GM18867 (cell line): ENCODE measurements at regions not wholly inside any gene's neighbourhood (a gene's known extent, or its start where the extent isn't known, plus 50 kb on each side); places are given as distances from the start of the nearest gene placed in this dataset.
"Not testable (repeated sequence)": the region's sequence is repeated elsewhere in the genome, so short reads cannot be mapped to it uniquely, and the experiment has no call there.

Experiments
- ATAC-seq: cut with Tn5 transposase; IDR thresholded peaks from one replicate; pipeline ENCODE4 v1.9.1; 2021; ENCODE audit warnings: mild to moderate bottlenecking, moderate library complexity; ENCODE audit not compliant: unreplicated experiment

DNA sequence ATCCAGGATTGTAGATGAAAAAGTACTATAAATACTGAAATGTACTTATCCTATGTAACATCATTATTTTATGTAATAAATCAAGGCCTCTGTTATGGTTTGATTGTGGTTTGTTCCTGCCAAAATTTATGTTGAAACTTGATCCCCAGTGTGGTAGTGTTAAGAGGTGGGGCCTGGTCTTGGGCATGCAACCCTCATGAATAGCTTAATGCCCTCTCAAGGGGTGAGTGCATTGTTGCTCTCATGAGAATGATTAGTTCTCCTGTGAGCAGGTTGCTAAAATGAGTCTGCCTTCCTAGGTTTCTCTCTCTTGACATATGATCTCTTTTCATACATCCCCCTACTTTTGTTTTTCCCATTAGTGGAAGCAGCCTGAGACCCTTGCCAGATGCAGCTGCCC is 915.4 kb downstream of the TSN start:
- no peak for ATAC-seq

DNA sequence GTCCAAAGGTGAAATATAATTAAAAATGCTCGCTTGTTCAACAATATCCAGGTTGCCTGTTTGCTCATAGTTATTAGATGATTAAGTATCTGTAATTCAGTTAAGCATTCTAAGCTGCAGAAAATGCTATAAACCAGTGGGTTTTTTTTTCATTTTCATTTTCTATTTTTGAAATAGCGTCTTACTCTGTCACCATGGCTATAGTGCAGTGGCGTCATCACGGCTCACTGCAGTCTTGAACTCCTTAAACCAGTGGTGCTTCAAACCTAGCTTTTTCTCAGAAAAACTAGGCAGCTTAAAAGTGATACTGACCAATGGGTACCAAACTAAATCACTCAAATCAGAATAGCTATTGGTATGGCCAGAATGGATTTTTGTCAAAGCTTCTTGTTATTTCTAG is 925.2 kb downstream of the TSN start:
- ATAC-seq: peak; percentile 50

DNA sequence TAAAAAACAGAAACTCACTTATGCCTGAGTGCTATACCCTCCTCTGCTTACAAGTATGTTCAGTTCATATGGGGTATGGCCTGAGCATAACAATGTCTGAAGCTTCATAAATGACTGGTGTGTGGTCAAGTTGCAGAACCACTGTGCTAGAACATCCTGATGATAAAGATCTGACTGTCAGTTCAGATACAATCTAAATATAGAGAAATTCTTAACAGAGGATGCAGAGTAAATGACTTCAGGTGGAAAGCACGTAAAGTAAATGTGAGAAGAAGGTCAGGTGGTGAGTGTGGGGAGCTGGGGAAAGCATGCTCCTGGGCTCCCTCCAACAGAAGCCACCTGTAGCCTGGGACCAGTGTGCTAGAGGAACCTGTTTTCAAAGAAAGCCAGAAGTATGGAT is 926.2 kb downstream of the TSN start:
- peak; percentile 79 for ATAC-seq

DNA sequence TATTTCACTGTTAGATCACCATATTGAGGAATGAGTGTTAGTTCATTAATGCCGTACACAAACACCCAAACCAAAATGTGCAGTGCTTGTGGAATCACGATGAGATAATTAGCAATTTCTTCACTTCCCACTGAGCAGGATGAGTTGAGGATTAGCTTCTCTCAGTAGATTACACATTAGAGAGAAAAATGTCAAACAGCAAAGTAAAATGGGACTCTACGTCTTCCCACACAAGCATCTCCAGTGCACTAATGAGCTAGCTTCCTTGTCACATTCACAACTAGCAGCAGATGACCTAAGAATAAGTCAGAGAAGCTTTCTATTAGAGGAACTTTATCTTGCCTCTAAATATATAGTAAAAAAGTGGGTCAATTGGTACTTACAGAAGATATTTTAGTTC is 926.9 kb downstream of the TSN start:
- ATAC-seq: no peak

DNA sequence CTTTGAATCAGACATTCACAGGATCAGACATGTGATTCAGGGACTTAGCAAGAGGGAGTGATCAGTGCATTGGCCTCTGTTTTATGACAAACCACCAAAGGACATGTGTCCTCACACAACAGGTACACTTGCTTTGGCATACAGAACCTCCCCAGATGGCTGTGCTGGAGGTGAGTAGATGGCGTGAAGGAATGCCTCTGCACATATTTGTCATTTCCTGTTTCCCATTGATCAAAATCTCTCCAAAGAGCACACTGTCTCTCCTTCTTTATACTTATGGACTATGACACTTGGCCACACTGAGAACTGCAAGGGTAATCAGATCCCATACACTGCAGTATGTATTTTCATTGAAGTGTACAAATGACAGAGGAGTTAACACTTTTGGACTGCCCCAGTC is 927.6 kb downstream of the TSN start:
- no peak for ATAC-seq

DNA sequence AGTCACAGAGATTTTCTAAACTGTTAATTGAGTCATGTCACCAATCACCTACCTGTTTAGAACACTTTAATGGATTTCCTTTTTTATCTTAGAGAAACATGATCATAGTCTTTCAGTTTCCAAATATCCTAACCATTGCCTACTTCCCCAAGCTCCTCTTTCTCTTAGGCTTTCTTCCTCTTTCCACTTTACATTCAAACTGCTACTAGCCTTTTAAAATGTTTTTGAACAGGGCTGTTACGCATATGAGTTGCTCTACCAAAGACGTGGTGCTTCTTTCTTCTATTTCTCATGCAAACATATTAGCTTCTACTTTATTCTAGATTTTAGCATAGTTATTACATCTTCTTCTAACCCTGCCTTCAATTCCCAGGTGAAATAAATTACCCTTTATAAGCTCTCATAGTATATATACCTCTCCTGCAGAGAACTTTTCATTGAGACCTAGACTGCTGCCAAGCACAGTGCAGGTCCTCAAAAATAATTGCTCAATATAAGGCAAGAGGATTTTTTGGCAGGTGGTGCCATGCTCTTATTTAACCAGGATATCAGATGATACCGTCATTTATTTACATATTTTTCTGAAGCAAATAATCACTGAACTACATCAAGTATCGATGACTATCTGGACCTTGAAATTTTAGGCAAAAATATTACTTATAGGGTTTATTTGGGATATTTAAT is 937.1 kb downstream of the TSN start:
- ATAC-seq: no peak

DNA sequence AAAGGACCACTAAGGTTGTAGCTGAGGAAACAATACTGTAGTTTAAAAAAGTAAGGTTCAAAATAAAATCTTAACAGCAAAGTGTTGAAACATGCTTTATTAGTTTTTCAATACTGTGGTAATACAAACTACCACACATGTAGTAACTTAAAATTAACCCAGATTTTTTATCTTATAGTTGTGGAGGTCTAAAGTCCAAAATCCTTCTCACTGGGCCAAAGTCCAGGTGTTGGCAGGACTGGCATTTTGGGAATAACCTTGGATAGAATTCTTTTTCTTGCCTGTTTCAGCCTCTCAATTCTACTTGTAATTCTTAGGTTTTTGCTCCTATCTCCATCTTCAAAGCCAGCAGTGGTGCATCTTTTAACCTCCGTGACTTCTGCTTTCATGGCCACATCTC is 942.0 kb downstream of the TSN start:
- no peak for ATAC-seq

DNA sequence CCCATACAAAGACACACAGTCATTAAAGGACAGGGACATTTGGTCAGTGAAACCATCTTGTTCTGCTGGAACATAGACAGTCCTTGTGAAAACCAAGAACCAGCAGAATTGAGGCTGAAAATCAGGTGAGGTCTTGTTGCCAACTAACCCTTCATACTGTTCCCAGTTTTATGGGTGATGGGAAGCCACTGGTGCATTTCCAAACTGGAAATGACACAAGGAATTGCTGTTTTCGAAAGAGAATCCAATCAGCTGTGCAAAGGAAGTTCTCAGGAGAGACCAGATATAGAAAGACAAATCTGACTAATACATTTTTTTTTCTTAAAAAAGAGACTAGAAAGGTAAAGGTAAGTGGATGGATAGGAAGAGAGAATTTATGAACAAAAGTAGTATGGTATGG is 948.2 kb downstream of the TSN start:
- no peak for ATAC-seq

DNA sequence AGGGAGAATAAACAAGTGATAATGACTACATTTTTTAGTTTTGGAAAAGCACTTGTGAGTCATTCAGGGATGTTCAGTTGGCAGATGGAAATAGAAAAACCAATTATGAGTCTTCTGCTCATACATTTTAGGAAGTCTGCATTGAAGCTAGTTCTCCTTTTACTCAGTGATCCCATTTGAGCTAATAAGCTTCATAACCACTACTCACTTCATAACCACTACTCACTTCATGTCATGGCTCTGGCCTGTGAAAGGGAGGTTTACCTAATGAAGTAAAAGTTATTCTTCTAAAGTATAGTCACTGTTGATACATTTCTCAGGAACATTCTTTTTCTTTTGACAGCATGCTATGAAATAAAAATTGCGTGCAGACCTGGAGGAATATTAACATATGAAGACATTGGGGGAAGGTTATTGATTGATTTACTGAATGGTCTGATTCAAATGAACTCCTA is 948.7 kb downstream of the TSN start:
- ATAC-seq: peak; percentile 61

DNA sequence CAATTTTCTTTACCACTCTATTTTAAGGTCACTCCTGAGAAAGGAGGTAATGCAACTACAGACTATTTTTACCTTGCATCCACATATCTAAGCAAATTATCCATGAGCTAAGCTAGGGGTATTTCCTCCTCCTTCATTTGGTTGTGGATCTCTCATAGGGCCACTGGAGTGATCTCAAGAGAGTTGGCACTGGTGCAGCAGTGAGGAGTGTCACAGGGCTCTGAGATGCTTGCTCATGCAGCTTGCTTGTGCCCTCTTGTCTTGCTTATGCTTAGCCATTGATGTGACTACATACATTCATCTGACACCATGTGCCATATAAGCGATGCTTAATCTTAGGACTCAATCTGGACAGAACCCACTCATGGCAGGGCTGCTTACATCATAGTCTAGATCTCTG is 950.3 kb downstream of the TSN start:
- no peak for ATAC-seq

DNA sequence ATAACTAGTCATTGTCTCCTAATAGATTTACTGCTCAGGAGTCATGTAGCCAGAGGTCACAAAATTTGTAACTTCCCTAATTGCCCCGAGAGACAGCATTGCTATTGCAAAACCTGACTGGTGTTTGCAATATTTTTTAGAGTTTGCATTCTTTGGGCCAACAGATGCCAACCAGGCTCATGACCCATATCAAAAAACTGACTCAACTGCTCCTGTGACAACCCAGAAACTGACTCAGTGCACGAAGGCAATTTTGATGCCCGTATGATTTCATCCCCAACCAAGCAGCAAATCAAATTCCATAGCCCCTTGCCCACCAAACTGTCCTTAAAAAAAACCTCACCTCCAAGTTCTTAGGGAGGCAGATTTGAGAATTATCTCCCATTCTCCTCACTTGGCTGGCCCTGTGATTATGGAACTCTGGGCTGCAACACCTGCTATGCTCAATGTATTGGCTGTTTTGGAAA is 951.3 kb downstream of the TSN start:
- ATAC-seq: no peak

DNA sequence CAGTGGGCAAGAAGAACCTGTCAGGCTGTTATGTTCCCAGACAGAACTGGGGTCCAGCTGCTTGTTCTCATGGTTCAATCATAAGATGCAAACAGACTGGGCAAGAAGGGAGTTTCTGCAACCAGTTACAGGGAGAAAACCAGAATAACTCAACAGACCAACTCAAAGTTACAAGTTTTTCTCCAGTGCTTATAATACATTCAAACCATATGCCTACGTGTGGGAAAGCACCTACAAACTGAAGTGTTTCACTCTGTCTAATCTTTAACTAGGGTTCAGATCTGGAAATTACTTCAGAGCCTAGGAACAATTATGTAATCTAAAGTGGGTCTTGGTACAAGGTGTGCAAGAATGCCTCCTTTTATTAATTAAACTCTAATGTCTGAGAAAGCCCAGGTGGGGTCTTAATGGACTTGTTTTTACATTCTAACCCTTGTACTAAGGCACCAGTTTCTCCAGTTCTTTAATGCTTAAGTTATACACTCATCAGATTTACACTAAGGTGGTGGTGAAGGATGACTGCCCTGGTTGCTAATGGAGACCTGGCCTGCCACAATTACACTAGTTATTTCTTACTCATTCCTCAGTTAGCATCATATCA is 951.9 kb downstream of the TSN start:
- ATAC-seq: peak; percentile 73

DNA sequence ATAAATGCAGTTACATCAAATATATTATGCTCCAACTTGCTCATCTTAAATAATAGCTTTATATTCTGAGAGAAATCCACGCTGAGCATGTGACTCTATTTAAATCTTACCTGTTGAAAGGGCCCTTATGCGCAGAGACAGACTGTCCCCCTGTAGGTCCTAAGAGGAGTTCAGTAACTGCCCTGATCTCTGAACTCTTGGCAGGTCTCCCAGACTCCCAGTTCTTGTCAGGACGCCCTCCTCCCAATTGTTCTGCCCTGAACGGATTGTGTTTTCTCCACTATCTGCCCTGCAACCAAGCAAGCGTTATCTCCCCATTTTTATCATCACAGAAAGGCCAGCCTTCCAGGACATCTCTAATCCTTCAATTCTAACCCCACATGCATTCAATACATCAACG is 954.6 kb downstream of the TSN start:
- ATAC-seq: no peak

DNA sequence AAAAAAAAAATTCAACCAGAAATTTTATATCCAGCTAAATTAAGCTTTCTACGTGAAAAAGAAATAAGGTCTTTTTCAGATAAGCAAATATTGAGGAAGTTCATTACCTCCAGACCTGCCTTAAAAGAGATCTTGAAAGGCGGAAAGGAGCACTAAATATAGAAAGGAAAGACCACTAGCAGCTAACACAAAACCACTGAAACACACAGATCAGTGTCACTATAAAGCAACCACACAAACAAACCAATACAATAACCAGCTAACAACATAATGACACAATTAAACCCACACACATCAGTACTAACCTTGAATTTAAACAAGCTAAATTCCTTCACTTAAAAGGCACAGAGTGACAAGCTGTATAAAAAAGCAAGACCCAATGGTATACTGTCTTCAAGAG is 958.3 kb downstream of the TSN start:
- ATAC-seq: no peak

DNA sequence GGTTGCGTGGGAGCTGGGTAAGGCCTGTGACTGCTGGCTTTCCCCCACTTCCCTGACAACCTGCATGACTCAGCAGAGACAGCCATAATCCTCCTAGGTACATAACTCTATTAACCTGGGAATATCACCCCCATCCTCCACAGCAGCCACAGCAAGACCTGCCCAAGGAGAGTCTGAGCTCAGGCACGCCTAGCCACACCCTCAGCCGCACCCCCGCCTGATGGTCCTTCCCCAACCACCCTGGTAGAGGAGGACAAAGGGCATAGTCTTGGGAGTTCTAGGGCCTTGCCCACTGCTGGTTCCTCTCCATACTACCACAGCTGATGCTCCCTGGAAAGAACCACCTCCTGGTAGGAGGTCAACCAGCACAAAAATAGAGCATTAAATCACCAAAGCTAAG is 965.4 kb downstream of the TSN start:
- not testable (repeated sequence) for ATAC-seq

DNA sequence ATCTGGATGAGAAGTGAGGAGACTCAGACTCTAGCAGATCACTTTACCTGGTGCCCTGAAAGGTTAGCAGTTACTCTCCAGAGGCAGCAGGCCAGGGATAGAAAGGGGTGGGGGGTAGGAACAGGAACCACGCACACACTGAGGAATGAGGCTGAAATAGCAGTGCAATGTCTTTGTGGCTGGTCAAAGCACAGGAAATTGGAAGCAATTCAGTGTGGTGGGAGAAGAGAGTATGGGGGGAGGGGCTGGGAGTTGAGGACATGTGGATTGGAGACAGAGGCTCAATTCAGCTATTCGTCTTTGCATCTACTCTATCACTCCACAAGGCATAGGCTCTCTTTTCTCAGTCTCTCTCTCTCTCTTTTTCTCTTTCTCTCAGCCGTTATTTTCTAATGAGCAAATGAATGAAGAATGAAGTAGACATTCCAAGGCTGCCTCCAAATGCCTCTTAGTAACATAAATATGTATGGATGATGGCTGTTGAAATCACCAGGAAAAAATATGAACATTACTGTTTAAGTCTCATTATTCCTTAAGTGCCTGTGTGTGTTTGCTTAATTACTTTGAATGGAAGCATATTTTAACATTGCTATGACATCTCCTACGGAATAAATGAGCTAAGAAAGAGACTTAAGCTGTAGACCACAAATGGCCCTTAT is 979.4 kb downstream of the TSN start:
- ATAC-seq: no peak

DNA sequence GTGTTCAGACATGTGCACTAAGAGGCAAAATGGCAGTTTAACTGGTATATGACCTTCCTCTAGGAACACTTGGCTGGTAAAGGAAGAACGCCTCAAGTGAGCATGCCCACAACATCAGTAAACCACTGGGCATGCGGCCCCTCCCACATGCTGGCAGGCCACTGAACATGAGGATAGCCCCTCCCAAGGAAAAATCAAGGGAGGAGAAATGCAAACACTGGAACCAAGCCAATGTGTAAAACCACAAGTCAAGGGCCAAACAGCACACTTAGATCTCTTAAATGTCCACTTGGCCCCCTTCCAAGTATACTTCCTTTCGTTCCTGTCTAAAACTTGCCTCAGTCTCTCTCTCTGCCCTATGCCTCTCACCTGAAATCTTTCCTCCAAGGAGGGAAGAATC is 980.8 kb downstream of the TSN start:
- ATAC-seq: no peak

DNA sequence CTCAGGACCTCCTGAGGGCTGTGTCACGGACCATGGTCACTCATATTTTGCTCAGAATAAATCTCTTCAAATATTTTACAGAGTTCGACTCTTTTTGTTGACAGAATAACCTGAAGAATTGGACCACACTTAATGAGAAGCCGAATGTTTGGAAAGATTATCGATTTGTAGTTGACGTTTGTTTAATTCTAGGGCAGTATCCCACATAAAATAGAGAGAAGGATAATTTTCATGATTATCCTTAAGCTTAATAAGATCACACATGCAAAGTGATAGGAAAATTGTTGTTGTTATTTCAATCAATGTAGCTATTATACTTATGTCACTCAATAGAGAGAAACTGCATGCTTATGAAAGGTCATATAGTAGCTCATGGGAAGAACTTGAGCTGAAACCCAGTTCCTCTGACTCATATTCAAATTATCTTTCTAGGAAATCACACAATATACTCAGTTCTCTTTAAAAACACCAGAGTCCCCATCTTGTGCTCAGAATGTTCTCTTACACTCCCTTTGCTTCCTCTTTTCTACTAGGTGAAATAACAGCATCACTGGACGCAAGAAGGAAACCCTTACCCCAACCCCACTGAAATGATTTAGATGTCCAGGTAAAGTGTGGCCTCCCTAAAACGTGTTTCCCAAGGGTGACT is 982.1 kb downstream of the TSN start:
- ATAC-seq: peak; percentile 91

DNA sequence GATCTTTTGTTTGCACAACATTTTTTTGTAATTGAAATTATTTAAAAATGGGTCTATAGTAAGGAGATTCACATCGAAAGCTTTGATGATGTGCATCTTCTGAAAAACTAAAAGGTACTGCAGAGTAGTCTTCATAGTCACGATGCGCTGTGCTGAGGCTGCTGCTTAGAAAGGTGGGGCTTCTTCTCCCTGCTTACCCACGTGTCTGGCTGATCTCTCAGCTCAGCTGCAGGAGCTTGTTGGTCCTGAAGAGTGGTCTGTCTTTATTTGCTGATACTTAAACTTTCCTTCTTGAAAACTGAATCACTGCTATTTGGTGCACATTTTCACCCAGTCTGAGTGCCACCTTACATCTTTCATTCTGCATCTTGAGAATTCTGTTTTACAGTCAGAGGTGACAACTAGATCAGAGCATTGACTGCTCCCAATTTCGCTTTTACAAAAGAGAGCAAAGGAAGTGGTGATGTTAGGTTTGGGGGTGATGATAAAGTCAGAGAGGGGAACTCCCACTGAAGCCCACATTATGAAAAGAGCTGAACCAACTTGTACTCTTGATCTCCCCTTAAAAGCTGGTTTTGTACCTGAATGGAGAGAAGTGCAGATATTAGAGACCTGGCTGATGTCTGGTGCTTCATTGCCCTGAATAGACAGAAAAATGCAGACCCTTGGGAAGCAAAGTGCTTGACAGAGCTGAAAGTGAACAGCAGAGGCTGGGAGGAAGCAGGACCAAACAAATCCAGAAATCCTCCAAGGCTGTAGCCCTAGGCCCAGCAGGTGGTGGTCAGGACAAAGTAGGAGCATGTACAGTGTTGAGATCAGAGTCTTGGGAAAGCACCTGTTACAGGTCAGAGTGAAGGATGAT is 984.5 kb downstream of the TSN start:
- ATAC-seq: peak; percentile 45

DNA sequence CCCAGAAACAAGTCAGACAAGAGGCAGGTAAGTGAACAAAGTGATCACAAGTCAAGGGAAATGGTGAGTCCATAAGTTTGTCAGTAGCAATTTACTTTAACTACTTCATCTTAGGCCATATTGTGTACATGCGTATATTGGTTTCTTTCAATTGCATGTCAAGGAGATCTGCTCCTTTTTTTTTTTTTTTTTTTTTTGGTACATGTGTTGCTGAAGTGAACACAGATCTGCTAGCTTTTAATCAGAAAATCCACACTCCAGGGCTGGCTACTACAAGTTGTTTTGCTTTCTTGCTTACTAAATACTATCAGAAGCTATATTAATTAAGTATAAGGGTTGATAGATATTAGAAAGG is 985.1 kb downstream of the TSN start:
- no peak for ATAC-seq

DNA sequence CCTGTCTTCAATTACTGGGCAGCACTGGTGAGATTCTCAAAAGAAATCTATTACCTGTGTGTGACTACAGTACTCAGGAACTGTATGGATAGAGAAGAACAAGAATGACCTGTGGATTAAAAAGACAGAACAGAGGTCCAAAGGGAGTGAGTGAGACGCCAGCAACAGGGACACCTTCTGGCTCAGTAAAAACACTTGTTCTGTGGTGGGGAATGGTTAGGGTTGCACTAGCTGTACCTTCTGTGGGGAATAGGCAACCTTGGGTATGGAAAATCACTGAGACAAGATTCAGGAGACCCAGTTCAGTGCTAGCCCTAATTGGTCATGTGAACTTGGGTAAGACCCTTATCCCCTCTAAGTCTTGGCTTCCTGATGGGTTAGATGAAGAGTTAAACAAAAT is 986.0 kb downstream of the TSN start:
- no peak for ATAC-seq
